ENCODE measurements at regions not wholly inside any gene's neighbourhood (a gene's known extent, or its start where the extent isn't known, plus 50 kb on each side); places are given as distances from the start of the nearest gene placed in this dataset.

DNA sequence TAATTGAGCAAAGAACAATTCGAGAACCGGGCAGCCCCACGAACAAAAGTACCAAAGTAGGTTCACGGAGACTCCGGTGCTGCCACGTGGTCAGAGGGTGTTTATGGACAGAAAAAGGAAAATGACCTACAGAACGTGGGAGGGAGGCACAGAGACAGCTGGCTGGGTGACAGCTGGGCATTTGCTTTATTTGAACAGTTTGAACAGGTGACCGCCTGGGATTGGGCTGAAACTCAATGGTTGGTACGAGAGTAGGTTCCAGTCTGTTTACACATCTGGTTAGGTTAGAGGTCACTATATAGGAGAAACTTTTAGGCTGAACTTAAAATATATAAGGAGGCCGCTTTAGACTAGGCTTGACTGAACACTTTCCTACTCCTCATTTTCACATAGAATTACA is 50.6 kb upstream of the CELF2 start:
- TF ChIP-seq CREB1 (IDR thresholded peaks at IDR 0.05; ENCODE audit: low read depth): no peak
- no peak for TF ChIP-seq ZBTB7A (IDR thresholded peaks at IDR 0.05; ENCODE audit: low read depth)
- TF ChIP-seq TAF1 (IDR thresholded peaks at IDR 0.05; ENCODE audit: low read depth): no peak
- TF ChIP-seq FOXM1 (IDR thresholded peaks at IDR 0.05; ENCODE audit: borderline replicate concordance, low read depth): no peak
- TF ChIP-seq TCF12 (IDR thresholded peaks at IDR 0.05; ENCODE audit: low read depth): no peak

DNA sequence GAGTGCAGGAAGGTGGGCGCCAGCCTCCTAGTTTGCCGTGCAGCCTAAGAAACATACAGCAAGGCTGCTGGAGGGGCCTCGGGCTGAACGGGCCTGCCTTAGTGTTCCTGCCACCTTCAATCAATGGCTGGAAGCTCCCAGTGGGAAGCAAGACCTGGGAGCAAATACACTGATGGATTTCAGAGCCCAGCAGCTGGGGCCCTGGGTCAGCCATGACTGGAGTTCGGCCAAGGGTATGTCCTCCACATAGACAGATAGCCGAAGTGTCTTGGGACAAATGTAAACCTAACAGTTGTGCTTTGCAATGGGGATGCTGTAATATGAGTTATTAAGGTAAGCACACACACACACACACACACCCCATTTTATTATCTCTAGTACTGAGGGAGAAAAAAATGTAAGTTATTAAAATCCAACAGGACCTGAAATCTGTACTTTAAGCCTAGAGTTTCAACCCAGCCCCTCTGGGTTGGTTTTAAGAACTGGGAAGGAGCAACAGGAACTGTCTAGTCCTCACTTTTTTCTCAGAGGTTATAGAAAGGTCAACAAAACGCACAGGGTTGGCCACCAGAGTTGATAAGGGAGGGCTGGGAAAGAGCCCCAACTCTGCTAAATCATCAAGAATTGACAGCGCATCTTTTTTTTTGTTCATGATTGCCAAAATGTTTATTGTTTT is 50.0 kb upstream of the CELF2 start:
- TF ChIP-seq TCF12 (IDR thresholded peaks at IDR 0.05; ENCODE audit: low read depth) (no peak), RAD21 (IDR thresholded peaks at IDR 0.05; ENCODE audit: low read depth) (no peak), ZBTB7A (IDR thresholded peaks at IDR 0.05; ENCODE audit: low read depth) (no peak), FOXM1 (IDR thresholded peaks at IDR 0.05; ENCODE audit: borderline replicate concordance, low read depth) (no peak), CEBPB (IDR thresholded peaks at IDR 0.05) (no peak), TAF1 (IDR thresholded peaks at IDR 0.05; ENCODE audit: low read depth) (no peak), EP300 (IDR thresholded peaks at IDR 0.05; ENCODE audit: borderline replicate concordance) (no peak), CREB1 (IDR thresholded peaks at IDR 0.05; ENCODE audit: low read depth) (no peak), NFIC (IDR thresholded peaks at IDR 0.05) (no peak), EGR1 (IDR thresholded peaks at IDR 0.05) (no peak), YY1 (IDR thresholded peaks at IDR 0.05; ENCODE audit: low read depth) (no peak)
- TF ChIP-seq, protein P1, sequence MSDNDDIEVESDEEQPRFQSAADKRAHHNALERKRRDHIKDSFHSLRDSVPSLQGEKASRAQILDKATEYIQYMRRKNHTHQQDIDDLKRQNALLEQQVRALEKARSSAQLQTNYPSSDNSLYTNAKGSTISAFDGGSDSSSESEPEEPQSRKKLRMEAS (IDR thresholded peaks at IDR 0.05): no peak
- TF ChIP-seq, protein P2, sequence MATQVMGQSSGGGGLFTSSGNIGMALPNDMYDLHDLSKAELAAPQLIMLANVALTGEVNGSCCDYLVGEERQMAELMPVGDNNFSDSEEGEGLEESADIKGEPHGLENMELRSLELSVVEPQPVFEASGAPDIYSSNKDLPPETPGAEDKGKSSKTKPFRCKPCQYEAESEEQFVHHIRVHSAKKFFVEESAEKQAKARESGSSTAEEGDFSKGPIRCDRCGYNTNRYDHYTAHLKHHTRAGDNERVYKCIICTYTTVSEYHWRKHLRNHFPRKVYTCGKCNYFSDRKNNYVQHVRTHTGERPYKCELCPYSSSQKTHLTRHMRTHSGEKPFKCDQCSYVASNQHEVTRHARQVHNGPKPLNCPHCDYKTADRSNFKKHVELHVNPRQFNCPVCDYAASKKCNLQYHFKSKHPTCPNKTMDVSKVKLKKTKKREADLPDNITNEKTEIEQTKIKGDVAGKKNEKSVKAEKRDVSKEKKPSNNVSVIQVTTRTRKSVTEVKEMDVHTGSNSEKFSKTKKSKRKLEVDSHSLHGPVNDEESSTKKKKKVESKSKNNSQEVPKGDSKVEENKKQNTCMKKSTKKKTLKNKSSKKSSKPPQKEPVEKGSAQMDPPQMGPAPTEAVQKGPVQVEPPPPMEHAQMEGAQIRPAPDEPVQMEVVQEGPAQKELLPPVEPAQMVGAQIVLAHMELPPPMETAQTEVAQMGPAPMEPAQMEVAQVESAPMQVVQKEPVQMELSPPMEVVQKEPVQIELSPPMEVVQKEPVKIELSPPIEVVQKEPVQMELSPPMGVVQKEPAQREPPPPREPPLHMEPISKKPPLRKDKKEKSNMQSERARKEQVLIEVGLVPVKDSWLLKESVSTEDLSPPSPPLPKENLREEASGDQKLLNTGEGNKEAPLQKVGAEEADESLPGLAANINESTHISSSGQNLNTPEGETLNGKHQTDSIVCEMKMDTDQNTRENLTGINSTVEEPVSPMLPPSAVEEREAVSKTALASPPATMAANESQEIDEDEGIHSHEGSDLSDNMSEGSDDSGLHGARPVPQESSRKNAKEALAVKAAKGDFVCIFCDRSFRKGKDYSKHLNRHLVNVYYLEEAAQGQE (IDR thresholded peaks at IDR 0.05; ENCODE audit: low read depth): no peak
- TF ChIP-seq, protein P3, sequence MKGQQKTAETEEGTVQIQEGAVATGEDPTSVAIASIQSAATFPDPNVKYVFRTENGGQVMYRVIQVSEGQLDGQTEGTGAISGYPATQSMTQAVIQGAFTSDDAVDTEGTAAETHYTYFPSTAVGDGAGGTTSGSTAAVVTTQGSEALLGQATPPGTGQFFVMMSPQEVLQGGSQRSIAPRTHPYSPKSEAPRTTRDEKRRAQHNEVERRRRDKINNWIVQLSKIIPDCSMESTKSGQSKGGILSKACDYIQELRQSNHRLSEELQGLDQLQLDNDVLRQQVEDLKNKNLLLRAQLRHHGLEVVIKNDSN (IDR thresholded peaks at IDR 0.05): no peak
